Gastroesophageal sphincter (tissue), 4 donors: ENCODE measurements at regions not wholly inside any gene's neighbourhood (a gene's known extent, or its start where the extent isn't known, plus 50 kb on each side); places are given as distances from the start of the nearest gene placed in this dataset.

ENCODE experiments used
- ATAC-seq: fragments of 150-250 bp; one replicate; pipeline ENCODE4 v1.9.1; 2016; ENCODE audit warnings: mild to moderate bottlenecking, moderate library complexity
- H3K27ac ChIP-seq, 4 donors: fragments of 200-600 bp; sonication (generic) in 3 of 4; 1 replicate in 3 of 4; 2 replicates in 1 of 4; pipeline ENCODE4 v1.5.1; 2016 to 2019
- H3K27me3 ChIP-seq: fragments of 200-600 bp; sonication (generic); one replicate; pipeline ENCODE4 v1.5.1; 2019
- H3K36me3 ChIP-seq, 2 donors: fragments of 200-600 bp; sonication (generic); one replicate each; pipeline ENCODE4 v1.5.1; 2019; ENCODE audit warnings: control low read depth in 1 of 2
- H3K4me1 ChIP-seq, 3 donors: fragments of 200-600 bp; sonication (generic); 1 replicate in 2 of 3; 2 replicates in 1 of 3; pipeline ENCODE4 v1.5.1; 2016 to 2019; ENCODE audit warnings: control low read depth in 2 of 3
- H3K4me3 ChIP-seq, 2 donors: fragments of 200-600 bp; sonication (generic); one replicate each; pipeline ENCODE4 v1.5.1; 2019; ENCODE audit warnings: mild to moderate bottlenecking in 1 of 2, moderate library complexity in 1 of 2
- H3K9me3 ChIP-seq, 3 donors: fragments of 200-600 bp; sonication (generic); one replicate each; pipeline ENCODE4 v1.5.1; 2017 to 2019; ENCODE audit warnings: control low read depth in 2 of 3
- EP300 ChIP-seq: sonication (generic); formaldehyde crosslinking; IDR thresholded peaks from one replicate; pipeline ENCODE4 v1.6.1; 2017; ENCODE audit warnings: antibody characterized with exemption, mild to moderate bottlenecking
- POLR2A ChIP-seq, 2 donors: fragments of 450-650 bp; IDR thresholded peaks; one replicate each; pipeline ENCODE4 v1.6.1; 2017; ENCODE audit warnings: antibody characterized with exemption in 2 of 2, mild to moderate bottlenecking in 2 of 2, moderate library complexity in 1 of 2
- POLR2AphosphoS5 ChIP-seq: sonication (generic); formaldehyde crosslinking; IDR thresholded peaks from one replicate; pipeline ENCODE4 v1.6.1; 2017; ENCODE audit warnings: antibody characterized with exemption
- WGBS, 2 donors: methylation state at CpG; one replicate each; pipeline ENCODE4 v1.1.5; 2018; ENCODE audit warnings: low coverage in 1 of 2; 5-methylcytosine and 5-hydroxymethylcytosine counted together
- TF ChIP-seq, protein P1 (sequence below), 4 experiments: fragments of 200-600 bp in 2 of 4; fragments of 450-650 bp in 2 of 4; sonication (generic) in 1 of 4; IDR thresholded peaks; one replicate each; pipeline ENCODE4 v1.5.1; 2017 to 2019; ENCODE audit warnings: antibody characterized with exemption in 4 of 4, mild to moderate bottlenecking in 2 of 4, moderate library complexity in 2 of 4

DNA sequence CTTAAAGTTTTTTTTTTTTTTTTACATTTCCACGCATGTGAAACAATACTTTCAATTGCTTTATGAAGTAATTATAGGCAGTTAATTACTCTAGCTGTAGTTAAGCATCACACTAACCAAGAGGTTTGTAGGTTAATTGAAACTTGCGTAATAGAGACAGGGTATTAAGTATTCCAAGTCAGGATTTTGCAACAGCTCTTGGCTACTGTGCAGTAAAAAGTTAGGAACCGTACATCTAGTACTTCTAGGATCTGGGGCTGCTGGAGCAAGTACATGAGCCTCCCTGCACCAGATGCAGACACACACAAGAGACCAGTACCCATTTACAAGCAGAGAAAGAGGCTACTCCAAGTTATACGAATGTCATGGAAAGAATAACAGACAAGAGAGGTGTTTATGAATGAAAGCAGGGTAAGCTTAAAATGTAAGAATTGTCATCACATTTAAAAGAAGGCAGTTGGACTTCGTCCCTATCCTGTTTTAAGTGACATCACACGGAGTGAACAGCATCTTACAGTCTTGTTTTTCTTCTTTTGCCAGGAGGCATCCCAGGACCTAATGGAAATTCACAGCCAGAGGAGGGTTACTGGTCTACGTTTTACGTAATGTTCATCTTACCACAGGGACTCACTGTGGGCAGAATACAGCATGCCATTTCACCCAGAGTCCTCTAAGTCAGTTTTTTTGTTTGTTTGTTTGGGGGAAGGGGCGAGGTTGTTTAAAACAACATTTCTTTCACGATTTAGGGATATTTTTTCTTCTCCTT lies 379.6 kb upstream of the PSMD7 start:
- no peaks in the 10 kb centered on the region for H3K9me3 ChIP-seq
- H3K27ac ChIP-seq = no peak overlapping the region
- peaks cover 8% of the 10 kb centered on the region for H3K27me3 ChIP-seq
- TF ChIP-seq, protein P1, sequence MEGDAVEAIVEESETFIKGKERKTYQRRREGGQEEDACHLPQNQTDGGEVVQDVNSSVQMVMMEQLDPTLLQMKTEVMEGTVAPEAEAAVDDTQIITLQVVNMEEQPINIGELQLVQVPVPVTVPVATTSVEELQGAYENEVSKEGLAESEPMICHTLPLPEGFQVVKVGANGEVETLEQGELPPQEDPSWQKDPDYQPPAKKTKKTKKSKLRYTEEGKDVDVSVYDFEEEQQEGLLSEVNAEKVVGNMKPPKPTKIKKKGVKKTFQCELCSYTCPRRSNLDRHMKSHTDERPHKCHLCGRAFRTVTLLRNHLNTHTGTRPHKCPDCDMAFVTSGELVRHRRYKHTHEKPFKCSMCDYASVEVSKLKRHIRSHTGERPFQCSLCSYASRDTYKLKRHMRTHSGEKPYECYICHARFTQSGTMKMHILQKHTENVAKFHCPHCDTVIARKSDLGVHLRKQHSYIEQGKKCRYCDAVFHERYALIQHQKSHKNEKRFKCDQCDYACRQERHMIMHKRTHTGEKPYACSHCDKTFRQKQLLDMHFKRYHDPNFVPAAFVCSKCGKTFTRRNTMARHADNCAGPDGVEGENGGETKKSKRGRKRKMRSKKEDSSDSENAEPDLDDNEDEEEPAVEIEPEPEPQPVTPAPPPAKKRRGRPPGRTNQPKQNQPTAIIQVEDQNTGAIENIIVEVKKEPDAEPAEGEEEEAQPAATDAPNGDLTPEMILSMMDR (IDR thresholded peaks at IDR 0.05) = no peak
- TF ChIP-seq EP300 = no peak
- TF ChIP-seq POLR2A (IDR thresholded peaks at IDR 0.05) = no peak
- no peak for TF ChIP-seq POLR2AphosphoS5
- 37 to 40% methylated on average over 9 to 10 of the region's 10 CpGs for WGBS, 2 donors
- peak; percentile 91 for ATAC-seq
- H3K36me3 ChIP-seq = no peaks in the 10 kb centered on the region
- no peaks in the 10 kb centered on the region for H3K4me1 ChIP-seq
- H3K4me3 ChIP-seq = no peak overlapping the region

DNA sequence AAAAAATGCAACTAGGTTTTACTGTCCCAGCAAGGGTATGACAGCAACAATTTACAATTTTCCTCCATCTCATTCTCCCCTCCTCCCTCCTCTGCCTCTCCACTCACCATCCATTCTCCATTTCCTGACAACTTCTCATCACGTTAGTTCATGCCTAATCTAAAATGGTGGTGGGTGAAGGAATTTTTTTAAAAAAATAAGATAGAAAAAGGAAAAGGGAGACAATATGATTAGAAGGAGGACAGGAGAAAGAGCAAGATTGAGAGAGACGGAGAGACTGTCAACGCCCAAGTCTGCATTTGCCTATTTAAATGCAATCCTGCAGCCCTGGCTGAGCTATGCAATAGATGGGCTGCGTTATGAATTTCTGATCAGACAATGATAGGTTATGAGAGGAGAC lies 380.7 kb upstream of the PSMD7 start:
- H3K36me3 ChIP-seq = no peaks in the 10 kb centered on the region
- no peak for TF ChIP-seq POLR2A (IDR thresholded peaks at IDR 0.05)
- no peak for TF ChIP-seq POLR2AphosphoS5
- TF ChIP-seq, protein P1 (IDR thresholded peaks at IDR 0.05) = no peak
- TF ChIP-seq EP300 = no peak
- no peak overlapping the region for H3K4me3 ChIP-seq
- H3K4me1 ChIP-seq = no peaks in the 10 kb centered on the region
- H3K27me3 ChIP-seq = peaks cover 8% of the 10 kb centered on the region
- H3K9me3 ChIP-seq = no peaks in the 10 kb centered on the region
- no peak overlapping the region for H3K27ac ChIP-seq
- ATAC-seq = no peak
- WGBS, 2 donors = 61 to 73% methylated on average over 4 of the region's 4 CpGs

DNA sequence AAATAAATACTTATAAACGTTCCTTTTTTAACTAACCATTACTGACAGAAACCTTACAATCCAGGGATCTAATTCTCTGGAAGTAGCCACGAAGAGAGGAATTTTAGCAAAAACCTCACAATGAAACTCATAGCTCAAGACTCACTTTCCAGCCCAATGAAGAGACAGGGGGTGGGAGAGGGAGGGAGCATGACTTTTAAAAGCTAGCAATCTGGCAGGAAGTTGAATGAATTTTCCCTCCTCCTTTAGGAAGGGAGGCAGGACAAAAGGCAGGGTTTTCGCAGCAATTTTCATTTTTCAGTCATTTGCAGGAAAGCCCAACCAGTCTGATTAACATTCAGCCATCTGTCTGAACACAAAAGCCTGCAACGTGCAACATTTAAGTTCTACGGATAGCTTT lies 381.5 kb upstream of the PSMD7 start:
- TF ChIP-seq POLR2AphosphoS5 = no peak
- TF ChIP-seq EP300 = no peak
- TF ChIP-seq, protein P1 (IDR thresholded peaks at IDR 0.05) = no peak
- TF ChIP-seq POLR2A (IDR thresholded peaks at IDR 0.05) = no peak
- Histone ChIP-seq H3K4me3 (no peak overlapping the region), H3K4me1 (no peaks in the 10 kb centered on the region), H3K9me3 (no peaks in the 10 kb centered on the region), H3K36me3 (no peaks in the 10 kb centered on the region), H3K27ac (no peak overlapping the region), H3K27me3 (peaks cover 8% of the 10 kb centered on the region)
- ATAC-seq = no peak
- 19 to 28% methylated on average over 4 to 5 of the region's 5 CpGs for WGBS, 2 donors

DNA sequence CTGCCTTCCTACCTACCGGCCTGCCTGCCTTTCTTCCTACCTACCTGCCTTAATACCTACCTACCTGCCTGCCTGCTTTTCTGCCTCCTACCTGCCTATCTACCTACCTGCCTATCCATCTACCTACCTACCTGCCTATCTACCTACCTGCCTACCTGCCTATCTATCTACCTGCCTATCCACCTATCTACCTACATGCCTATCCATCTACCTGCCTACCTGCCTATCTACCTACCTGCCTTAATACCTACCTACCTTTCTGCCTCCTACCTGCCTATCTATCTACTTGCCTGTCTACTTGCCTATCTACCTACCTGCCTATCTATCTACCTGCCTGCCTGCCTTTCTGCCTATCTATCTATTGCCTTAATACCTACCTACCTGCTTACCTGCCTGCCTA lies 383.8 kb upstream of the PSMD7 start:
- Histone ChIP-seq H3K4me1 (no peaks in the 10 kb centered on the region), H3K9me3 (no peaks in the 10 kb centered on the region), H3K36me3 (no peaks in the 10 kb centered on the region), H3K4me3 (no peak overlapping the region), H3K27ac (no peak overlapping the region), H3K27me3 (peaks cover 8% of the 10 kb centered on the region)
- WGBS, 2 donors = 87 to 100% methylated on average over 1 of the region's 1 CpG
- no peak for ATAC-seq
- TF ChIP-seq, protein P1 (IDR thresholded peaks at IDR 0.05) = no peak
- TF ChIP-seq POLR2AphosphoS5 (no peak), POLR2A (IDR thresholded peaks at IDR 0.05) (no peak), EP300 (no peak)

DNA sequence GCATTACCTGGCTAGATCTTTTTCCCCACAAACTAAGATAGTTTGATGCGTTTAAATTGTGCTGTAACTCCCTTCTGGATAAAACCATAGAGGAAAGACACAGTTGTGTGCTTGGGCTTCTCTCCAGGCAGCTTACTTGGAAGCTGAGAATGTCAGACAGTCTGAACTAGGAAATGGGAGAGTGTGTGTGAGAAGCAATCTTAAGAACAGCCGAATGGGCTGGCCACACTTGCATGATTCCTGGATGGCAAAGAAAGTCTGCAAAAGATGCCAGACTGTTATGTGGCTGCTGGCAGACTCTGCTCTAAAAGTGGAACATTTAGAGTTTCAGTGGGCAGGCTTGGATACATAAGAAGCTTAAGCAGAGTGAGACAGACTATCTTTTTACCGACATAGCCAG lies 384.3 kb upstream of the PSMD7 start:
- WGBS, 2 donors = 36 to 39% methylated on average over 3 of the region's 3 CpGs
- H3K4me1 ChIP-seq = no peaks in the 10 kb centered on the region
- H3K36me3 ChIP-seq = no peaks in the 10 kb centered on the region
- no peaks in the 10 kb centered on the region for H3K9me3 ChIP-seq
- TF ChIP-seq POLR2A (IDR thresholded peaks at IDR 0.05) (no peak), POLR2AphosphoS5 (no peak), EP300 (no peak)
- TF ChIP-seq, protein P1 (IDR thresholded peaks at IDR 0.05) = no peak
- no peak overlapping the region for H3K27ac ChIP-seq
- no peak overlapping the region for H3K4me3 ChIP-seq
- H3K27me3 ChIP-seq = peaks cover 8% of the 10 kb centered on the region
- no peak for ATAC-seq
